Fibroblast of lung (primary cell): ENCODE measurements at regions not wholly inside any gene's neighbourhood (a gene's known extent, or its start where the extent isn't known, plus 50 kb on each side); places are given as distances from the start of the nearest gene placed in this dataset.

Experiments used
- EZH2 ChIP-seq: IDR thresholded peaks from 2 replicates; pipeline ENCODE4 v1.5.1; 2012; ENCODE audit warnings: low read length, control low read depth, mild to moderate bottlenecking; ENCODE audit errors: missing control alignments
- TF ChIP-seq, protein P1 (sequence below), 2 donors: IDR thresholded peaks in 1 of 2; conservative IDR thresholded peaks in 1 of 2; 1 replicate in 1 of 2; 2 replicates in 1 of 2; pipeline ENCODE4 v1.5.1; 2011 to 2012; ENCODE audit warnings: low read length in 2 of 2, control low read depth in 1 of 2, inconsistent platforms in 1 of 2, low read depth in 1 of 2, mild to moderate bottlenecking in 1 of 2

DNA sequence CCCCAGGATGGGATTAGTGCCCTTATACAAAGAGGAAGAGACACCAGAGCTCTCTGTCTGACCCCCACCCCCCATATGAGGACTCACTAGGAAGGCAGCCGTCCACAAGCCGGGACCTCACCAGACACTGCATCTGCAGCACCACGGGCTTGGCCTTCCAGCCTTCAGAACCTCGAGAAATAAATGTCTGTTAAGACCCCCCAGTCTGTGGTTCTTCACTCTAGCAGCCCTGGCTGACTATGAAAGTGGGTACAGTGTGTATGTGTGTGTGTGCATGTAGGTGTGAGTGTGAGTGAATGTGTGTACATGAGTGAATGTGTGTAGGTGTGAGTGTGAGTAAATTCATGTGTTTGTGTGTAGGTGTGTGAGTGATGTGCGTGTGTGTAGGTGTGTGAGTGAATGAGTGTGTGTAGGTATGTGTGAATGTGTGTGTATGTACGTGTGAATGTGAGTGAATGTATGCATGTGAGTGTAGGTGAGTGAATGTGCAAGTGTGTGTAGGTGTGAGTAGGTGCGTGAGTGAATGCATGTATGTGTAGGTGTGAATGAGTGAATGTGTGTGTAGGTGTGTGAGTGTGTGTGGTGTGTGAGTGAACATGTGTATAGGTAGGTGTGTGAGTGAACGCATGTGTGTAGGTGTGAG, 201.6 kb upstream of the ZNF536 start:
- TF ChIP-seq, protein P1, sequence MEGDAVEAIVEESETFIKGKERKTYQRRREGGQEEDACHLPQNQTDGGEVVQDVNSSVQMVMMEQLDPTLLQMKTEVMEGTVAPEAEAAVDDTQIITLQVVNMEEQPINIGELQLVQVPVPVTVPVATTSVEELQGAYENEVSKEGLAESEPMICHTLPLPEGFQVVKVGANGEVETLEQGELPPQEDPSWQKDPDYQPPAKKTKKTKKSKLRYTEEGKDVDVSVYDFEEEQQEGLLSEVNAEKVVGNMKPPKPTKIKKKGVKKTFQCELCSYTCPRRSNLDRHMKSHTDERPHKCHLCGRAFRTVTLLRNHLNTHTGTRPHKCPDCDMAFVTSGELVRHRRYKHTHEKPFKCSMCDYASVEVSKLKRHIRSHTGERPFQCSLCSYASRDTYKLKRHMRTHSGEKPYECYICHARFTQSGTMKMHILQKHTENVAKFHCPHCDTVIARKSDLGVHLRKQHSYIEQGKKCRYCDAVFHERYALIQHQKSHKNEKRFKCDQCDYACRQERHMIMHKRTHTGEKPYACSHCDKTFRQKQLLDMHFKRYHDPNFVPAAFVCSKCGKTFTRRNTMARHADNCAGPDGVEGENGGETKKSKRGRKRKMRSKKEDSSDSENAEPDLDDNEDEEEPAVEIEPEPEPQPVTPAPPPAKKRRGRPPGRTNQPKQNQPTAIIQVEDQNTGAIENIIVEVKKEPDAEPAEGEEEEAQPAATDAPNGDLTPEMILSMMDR (conservative IDR thresholded peaks at IDR 0.05 in 1 of 2, IDR thresholded peaks at IDR 0.05 in 1 of 2; ENCODE audit: low read depth in 1 of 2, low read length in 2 of 2), result no peak
- no peak for TF ChIP-seq EZH2
